Stimulated activated CD4-positive, alpha-beta T cell treated with anti-CD3 and anti-CD28 coated beads, TNF-alpha, amount 100 ng/mL, for 48 hours (primary cell): ENCODE measurements at regions not wholly inside any gene's neighbourhood (a gene's known extent, or its start where the extent isn't known, plus 50 kb on each side); places are given as distances from the start of the nearest gene placed in this dataset.

Experiments used
- DNase-seq, 3 donors: peaks; one replicate each; pipeline ENCODE4 v3.0.0-alpha.2; 2020; ENCODE audit warnings: low read depth in 3 of 3

GRCh38 chr4:33149658-33150524 is 2429.7 kb downstream of the PCDH7 start:
- DNase-seq, result no peak

- DNase-seq, result no peak
These were observed 2430.3 kb downstream of the PCDH7 start for GRCh38 chr4:33150525-33150910.

- DNase-seq, result no peak
These were observed 2440.0 kb downstream of the PCDH7 start for GRCh38 chr4:33160126-33160525.

- no peak for DNase-seq
These were observed 2441.0 kb downstream of the PCDH7 start for GRCh38 chr4:33161202-33161601.

GRCh38 chr4:33162122-33162521 is 2442.0 kb downstream of the PCDH7 start:
- DNase-seq, result no peak

GRCh38 chr4:33171873-33172525 is 2451.8 kb downstream of the PCDH7 start:
- DNase-seq, result no peak

GRCh38 chr4:33176566-33176965 is 2456.4 kb downstream of the PCDH7 start:
- no peak for DNase-seq

GRCh38 chr4:33184657-33185290 is 2464.6 kb downstream of the PCDH7 start:
- DNase-seq, result no peak

- DNase-seq, result no peak
These were observed 2466.9 kb downstream of the PCDH7 start for GRCh38 chr4:33187035-33187434.

GRCh38 chr4:33188733-33189132 is 2468.6 kb downstream of the PCDH7 start:
- no peak for DNase-seq

- DNase-seq, result no peak
These were observed 2469.0 kb downstream of the PCDH7 start for GRCh38 chr4:33189169-33189568.

- DNase-seq, result no peak
These were observed 2472.9 kb downstream of the PCDH7 start for GRCh38 chr4:33193109-33193508.

GRCh38 chr4:33200377-33200776 is 2480.2 kb downstream of the PCDH7 start:
- no peak for DNase-seq

- DNase-seq, result no peak
These were observed 2498.1 kb downstream of the PCDH7 start for GRCh38 chr4:33218238-33218637.

- DNase-seq, result no peak
These were observed 2506.0 kb downstream of the PCDH7 start for GRCh38 chr4:33226133-33226532.

- DNase-seq, result no peak
These were observed 2506.6 kb downstream of the PCDH7 start for GRCh38 chr4:33226783-33227182.

GRCh38 chr4:33255094-33255493 is 2534.9 kb downstream of the PCDH7 start:
- DNase-seq, result no peak

GRCh38 chr4:33255507-33255906 is 2535.3 kb downstream of the PCDH7 start:
- DNase-seq, result no peak

GRCh38 chr4:33262824-33263223 is 2542.7 kb downstream of the PCDH7 start:
- no peak for DNase-seq

GRCh38 chr4:33268776-33269175 is 2548.6 kb downstream of the PCDH7 start:
- no peak for DNase-seq

GRCh38 chr4:33270403-33270802 is 2550.2 kb downstream of the PCDH7 start:
- no peak for DNase-seq

- no peak for DNase-seq
These were observed 2552.6 kb downstream of the PCDH7 start for GRCh38 chr4:33272722-33273121.

GRCh38 chr4:33283818-33284217 is 2563.6 kb downstream of the PCDH7 start:
- no peak for DNase-seq
